ENCODE measurements at regions not wholly inside any gene's neighbourhood (a gene's known extent, or its start where the extent isn't known, plus 50 kb on each side); places are given as distances from the start of the nearest gene placed in this dataset.

- intact Hi-C loops (cut with micrococcal nuclease) = no loop called here
- 100% methylated on average over 3 of the region's 7 CpGs for WGBS (ENCODE audit: insufficient coverage)
- Histone ChIP-seq H2AFZ (ENCODE audit: insufficient read depth, low read depth, low read length, poor library complexity, severe bottlenecking) (no peak overlapping the region), H3K36me3 (replicated peaks in 1 of 2; ENCODE audit: control insufficient read depth in 1 of 2, insufficient read depth in 2 of 2, low read length in 2 of 2) (no peaks in the 10 kb centered on the region), H3K79me2 (ENCODE audit: insufficient read depth, low read length) (no peaks in the 10 kb centered on the region), H3K9me3 (replicated peaks in 1 of 2; ENCODE audit: control insufficient read depth in 1 of 2, insufficient read depth in 1 of 2, low read length in 2 of 2) (no peaks in the 10 kb centered on the region), H3K27me3 (ENCODE audit: control insufficient read depth in 2 of 2, insufficient read depth in 2 of 2, low read length in 2 of 2) (no peaks in the 10 kb centered on the region), H4K20me1 (ENCODE audit: insufficient read depth, low read length) (no peaks in the 10 kb centered on the region), H3K4me2 (replicated peaks; ENCODE audit: extremely low read depth, low read length, poor library complexity, severe bottlenecking) (no peak overlapping the region), H3K27ac (ENCODE audit: low read depth in 1 of 2, low read length in 2 of 2) (no peak overlapping the region), H3K4me3 (replicated peaks in 1 of 3; ENCODE audit: low read depth in 2 of 3, low read length in 3 of 3) (no peak overlapping the region), H3K4me1 (ENCODE audit: control insufficient read depth in 1 of 2, insufficient read depth in 2 of 2, low read length in 2 of 2) (no peaks in the 10 kb centered on the region), H3K9ac (ENCODE audit: insufficient read depth, low read length, poor library complexity, severe bottlenecking) (no peak overlapping the region)
- H3K4me1 Mint-ChIP-seq = peaks cover 14% of the 10 kb centered on the region
- peaks cover 0 to 12% (median 3%) of the 10 kb centered on the region in 3 donors for H3K27me3 Mint-ChIP-seq (ENCODE audit: low read depth in 3 of 3)
- TF ChIP-seq CTCF (IDR thresholded peaks at IDR 0.05) = no peak
- H3K27ac Mint-ChIP-seq = no peak overlapping the region
- H3K36me3 Mint-ChIP-seq = no peaks in the 10 kb centered on the region
- H3K9me3 Mint-ChIP-seq = no peaks in the 10 kb centered on the region
- no peak overlapping the region for H3K4me3 Mint-ChIP-seq
- DNase-seq = no peak
These were observed 269.4 kb downstream of the TCF7L2 start for GRCh38 chr10:113219446-113219845.

GRCh38 chr10:113221756-113222168 lies 271.7 kb downstream of the TCF7L2 start:
- DNase-seq = peak in 1 of 3 donors; percentile 46
- Histone ChIP-seq H3K4me2 (replicated peaks; ENCODE audit: extremely low read depth, low read length, poor library complexity, severe bottlenecking) (no peak overlapping the region), H3K79me2 (ENCODE audit: insufficient read depth, low read length) (no peaks in the 10 kb centered on the region), H3K27ac (ENCODE audit: low read depth in 1 of 2, low read length in 2 of 2) (no peak overlapping the region), H3K4me1 (ENCODE audit: control insufficient read depth in 1 of 2, insufficient read depth in 2 of 2, low read length in 2 of 2) (no peaks in the 10 kb centered on the region), H3K27me3 (ENCODE audit: control insufficient read depth in 2 of 2, insufficient read depth in 2 of 2, low read length in 2 of 2) (no peaks in the 10 kb centered on the region), H3K4me3 (replicated peaks in 1 of 3; ENCODE audit: low read depth in 2 of 3, low read length in 3 of 3) (no peak overlapping the region), H4K20me1 (ENCODE audit: insufficient read depth, low read length) (no peaks in the 10 kb centered on the region), H3K36me3 (replicated peaks in 1 of 2; ENCODE audit: control insufficient read depth in 1 of 2, insufficient read depth in 2 of 2, low read length in 2 of 2) (no peaks in the 10 kb centered on the region), H3K9ac (ENCODE audit: insufficient read depth, low read length, poor library complexity, severe bottlenecking) (no peak overlapping the region), H2AFZ (ENCODE audit: insufficient read depth, low read depth, low read length, poor library complexity, severe bottlenecking) (peak overlapping the region; percentile 27), H3K9me3 (replicated peaks in 1 of 2; ENCODE audit: control insufficient read depth in 1 of 2, insufficient read depth in 1 of 2, low read length in 2 of 2) (no peaks in the 10 kb centered on the region)
- H3K27ac Mint-ChIP-seq = no peak overlapping the region
- peaks cover 0 to 16% (median 5%) of the 10 kb centered on the region in 3 donors for H3K27me3 Mint-ChIP-seq (ENCODE audit: low read depth in 3 of 3)
- TF ChIP-seq CTCF (IDR thresholded peaks at IDR 0.05) = no peak
- intact Hi-C loops (cut with micrococcal nuclease) = no loop called here
- no peak overlapping the region for H3K4me3 Mint-ChIP-seq
- 0% methylated on average over 1 of the region's 6 CpGs for WGBS (ENCODE audit: insufficient coverage)
- peaks cover 13% of the 10 kb centered on the region for H3K4me1 Mint-ChIP-seq
- H3K36me3 Mint-ChIP-seq = no peaks in the 10 kb centered on the region
- no peaks in the 10 kb centered on the region for H3K9me3 Mint-ChIP-seq

Measured in CD14-positive monocyte (primary cell).